Activated CD4-positive, alpha-beta T cell treated with anti-CD3 and anti-CD28 coated beads, Interleukin-2, amount 50 U/mL, for 4 hours (primary cell): ENCODE measurements at regions not wholly inside any gene's neighbourhood (a gene's known extent, or its start where the extent isn't known, plus 50 kb on each side); places are given as distances from the start of the nearest gene placed in this dataset.

ENCODE experiments used
- DNase-seq, 2 experiments: peaks; one replicate each; pipeline ENCODE4 v3.0.0-alpha.2; 2020

DNA sequence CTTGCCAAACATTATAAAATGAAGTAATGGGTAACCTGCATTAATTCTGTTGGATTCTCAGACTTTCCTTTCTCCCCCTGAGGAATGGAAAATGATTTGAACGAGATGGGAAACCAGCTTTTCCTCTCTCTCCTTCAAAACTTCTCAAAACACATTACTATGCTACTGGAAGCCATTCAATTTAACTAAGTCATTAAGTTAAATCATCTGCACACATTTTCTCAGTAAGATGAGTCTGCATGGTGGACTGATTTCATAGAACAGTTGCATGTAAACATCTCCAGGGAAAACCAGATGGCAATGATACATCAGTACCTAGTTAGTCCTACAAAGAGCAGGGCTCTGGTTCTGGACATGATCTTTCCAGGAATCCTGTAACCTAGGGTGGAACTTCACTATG, 59.9 kb downstream of the BMP4 start:
- DNase-seq, result no peak

GRCh38 chr14:53894456-53894855, 62.2 kb downstream of the BMP4 start:
- no peak for DNase-seq

DNA sequence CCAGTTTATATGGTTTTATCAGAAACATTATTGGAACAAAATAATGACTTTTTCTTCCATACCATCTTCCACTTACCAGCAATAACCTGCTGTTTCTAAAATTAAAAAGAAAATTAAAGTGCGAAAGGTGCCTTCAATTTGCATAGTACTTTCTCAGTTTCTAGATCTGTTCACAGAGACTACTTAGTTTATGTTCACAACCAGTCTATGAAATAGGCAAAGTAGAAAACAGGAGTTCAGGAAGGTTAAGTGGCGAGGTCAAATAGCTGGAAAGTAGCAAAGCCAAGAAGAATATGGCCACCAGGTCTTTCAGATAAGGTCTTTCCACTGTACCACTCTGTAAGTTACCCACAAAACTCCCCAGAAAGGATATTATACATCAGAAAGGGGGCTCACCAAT, 63.3 kb downstream of the BMP4 start:
- no peak for DNase-seq

- DNase-seq, result no peak
Observed at GRCh38 chr14:53890611-53891101, 66.0 kb downstream of the BMP4 start.

DNA sequence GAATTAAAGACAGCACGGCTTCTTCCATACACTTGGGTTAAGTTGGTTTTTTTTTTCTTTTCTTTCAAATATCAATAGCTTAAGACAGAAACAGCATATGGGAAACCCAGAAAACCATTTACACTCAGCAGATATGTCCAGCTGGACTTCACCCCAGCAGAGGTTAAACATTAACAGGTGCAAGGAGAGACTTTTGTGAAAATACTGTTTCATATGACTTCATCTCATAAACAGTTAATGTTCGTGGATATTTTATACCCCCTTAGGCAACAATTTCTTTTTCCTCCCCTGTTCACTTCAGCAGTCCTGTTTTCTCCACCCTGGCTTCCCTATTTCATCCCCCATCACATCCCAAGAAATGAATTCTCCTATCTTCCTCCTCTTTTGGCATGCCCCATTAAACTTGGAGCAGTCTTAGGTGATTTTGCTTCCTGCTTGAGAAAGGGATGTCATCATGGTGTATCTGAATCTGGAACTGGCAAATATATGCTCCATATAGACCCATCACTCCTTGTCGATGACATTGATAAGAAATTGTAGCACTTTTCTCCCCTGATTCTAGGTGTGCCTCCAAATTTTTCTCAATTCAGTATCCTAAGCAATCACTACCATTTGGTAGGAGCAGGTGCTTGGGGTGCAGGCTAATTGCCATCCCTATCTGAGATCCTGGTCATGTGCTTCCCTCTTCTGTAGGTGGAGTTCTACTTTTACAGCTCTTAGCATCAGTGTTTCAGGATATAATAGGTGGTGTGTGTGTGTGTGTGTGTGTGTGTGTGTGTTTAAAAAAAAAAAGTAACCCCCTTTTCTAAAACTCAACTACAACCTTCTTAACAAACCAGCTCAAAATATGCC, 67.9 kb downstream of the BMP4 start:
- no peak for DNase-seq

GRCh38 chr14:53885136-53885640, 71.4 kb downstream of the BMP4 start:
- DNase-seq, result no peak

DNA sequence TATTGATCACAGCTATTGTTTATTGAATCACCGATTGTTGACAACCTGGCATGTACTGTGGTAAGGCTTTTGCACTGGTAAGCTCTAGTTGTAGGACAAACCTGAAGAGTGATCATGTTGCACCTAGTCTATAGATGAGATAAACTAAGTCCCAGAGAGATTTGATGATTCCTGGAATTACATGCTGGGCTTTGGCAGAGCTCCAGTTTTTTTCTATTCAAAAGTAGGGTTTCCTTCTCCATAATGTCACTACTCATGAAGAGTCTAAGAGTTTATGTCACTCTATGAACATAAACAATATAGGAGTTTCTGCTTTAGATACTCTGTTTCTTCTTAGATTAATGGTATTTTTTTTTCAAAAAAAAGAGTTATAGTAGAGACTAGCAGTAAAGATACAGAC, 72.0 kb downstream of the BMP4 start:
- DNase-seq, result no peak

DNA sequence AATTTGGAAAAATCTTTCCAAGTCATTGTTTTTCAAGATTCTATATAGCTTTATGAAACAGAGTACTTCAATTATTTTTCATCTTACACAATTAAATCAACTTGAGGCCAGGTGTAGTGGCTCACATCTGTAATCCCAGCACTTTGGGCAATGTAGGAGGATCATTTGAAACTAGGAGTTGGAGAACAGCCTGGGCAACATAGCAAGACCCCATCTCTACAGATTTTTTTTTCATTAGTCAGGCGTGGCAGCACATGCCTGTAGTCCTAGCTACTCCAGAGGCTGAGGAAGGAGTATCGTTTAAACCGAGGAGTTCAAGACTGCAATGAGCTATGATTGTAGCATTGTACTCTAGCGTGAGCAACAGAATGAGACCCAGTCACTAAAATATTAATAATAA, 72.9 kb downstream of the BMP4 start:
- no peak for DNase-seq

DNA sequence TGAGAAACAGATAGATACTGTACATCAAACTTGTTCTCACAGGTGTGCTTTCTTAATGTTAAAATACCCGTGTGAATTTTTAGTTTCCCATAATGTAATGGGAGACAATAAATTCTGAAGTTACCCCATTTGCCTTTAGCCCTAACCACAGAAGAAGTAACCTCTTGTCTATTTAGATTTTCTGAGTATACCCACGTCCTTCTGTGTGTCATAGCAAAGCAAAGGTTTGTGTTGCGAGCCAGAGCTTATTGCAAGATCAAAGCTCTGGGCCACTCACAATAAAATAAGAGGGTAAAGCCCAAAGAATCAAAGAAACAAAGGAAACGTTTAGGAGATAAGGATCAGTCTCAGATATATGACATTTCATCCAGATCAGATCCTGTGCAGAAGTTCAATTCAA, 73.9 kb downstream of the BMP4 start:
- DNase-seq, result no peak

GRCh38 chr14:53881921-53882320, 74.7 kb downstream of the BMP4 start:
- DNase-seq, result no peak

DNA sequence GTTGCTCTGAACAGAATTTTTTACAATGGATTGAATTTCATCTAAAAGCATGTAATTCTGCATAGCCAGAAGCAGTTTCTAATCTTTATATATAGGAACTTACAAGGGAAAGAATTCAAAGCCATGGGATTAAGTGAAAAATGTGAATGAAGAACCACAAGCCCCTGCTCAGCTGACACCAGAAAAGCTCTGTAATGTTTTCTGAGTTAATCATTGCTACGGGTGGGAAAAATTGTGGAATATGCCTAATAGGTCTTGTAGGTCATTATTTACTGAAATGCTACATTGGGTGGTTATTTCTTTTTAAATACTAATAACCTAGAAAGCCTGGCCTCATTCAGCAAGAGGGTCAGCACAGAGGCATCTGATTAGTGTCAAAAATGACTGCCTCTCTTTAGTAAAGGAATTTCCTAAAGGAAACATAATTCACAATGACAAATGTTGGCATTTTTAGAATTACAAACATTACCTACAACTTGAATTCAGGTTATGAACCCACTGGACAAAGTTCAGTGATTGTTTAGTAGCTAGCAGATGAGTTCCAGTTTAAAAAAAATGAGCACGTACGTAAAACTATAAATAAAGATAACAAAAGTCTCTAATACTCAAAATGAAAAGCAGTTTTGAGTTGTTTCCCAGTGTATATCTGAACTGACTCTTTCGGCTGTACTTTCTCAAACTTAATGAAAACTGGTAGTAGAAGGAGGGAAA, 75.3 kb downstream of the BMP4 start:
- no peak for DNase-seq

- no peak for DNase-seq
Observed at GRCh38 chr14:53880761-53881160, 75.9 kb downstream of the BMP4 start.

DNA sequence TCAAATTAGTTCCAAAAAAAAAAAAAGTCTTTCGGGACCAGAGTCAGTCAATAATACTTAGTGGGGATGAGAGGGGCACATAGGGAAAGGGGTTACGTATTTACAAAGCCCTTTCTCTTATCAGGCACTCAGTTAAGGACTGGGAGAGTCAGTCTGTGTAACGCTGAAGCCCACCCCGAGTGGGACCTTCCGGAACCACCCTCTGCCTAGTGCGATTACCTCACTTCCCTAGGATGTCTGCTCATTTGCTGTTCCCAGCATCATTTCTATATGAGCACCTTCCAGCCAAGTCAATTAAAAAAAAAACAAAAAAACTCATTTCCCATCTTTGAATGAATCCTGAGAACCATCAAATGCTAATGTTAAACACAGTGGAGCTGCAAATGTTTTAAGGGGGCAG, 76.9 kb downstream of the BMP4 start:
- DNase-seq, result no peak

DNA sequence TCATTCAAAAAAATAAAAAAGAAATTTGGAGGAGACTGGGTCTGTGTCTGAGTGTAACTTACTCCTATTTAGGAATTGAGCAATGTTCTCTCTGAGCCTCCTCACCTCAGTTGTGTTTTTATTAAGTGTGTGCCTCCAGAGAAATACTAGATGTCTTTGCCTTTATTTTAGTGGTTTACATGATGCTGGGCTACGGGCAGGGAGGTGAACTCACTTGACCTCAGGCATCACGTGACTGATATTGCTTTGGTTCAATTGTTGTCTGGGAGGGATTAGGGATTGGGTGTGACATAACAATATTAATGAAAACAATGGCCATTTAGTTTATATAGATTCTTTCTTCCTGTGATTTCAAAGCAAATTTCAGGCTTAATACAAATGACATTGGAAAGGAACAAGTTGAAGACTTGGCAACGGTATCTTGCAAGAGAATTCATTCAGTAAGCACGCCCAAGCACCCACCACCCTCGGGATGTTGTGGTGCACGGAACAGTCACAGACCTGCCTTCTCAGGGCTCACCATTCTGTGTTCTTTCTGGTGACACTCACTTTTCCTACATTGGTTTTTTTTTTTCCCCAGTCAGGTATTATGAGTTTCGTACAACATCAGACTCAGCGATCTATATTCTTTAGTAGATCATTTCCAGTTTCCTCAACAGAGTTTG, 77.5 kb downstream of the BMP4 start:
- no peak for DNase-seq

GRCh38 chr14:53875324-53875897, 81.2 kb downstream of the BMP4 start:
- DNase-seq, result no peak

- DNase-seq, result no peak
Observed at GRCh38 chr14:53874704-53875103, 81.9 kb downstream of the BMP4 start.

GRCh38 chr14:53872681-53873089, 83.9 kb downstream of the BMP4 start:
- no peak for DNase-seq

DNA sequence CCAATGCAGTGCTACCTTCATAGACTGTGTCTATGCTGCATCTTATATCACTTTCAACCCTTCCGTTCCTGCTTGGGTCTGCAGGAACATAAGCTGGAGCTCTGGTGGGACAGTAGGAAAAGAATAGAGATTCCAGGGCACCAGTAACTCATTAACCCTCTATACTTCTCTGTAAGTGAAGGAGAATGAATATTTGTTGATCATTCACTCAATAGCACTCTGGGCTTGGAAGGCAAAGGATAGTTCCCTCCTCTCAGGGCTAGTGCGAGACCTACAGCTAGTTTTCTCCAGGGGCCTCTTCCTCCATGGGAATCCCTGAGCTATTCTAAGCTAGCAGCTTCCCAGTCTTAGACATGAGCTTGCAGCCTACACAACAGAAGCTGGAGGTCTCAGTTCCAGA, 84.7 kb downstream of the BMP4 start:
- no peak for DNase-seq

DNA sequence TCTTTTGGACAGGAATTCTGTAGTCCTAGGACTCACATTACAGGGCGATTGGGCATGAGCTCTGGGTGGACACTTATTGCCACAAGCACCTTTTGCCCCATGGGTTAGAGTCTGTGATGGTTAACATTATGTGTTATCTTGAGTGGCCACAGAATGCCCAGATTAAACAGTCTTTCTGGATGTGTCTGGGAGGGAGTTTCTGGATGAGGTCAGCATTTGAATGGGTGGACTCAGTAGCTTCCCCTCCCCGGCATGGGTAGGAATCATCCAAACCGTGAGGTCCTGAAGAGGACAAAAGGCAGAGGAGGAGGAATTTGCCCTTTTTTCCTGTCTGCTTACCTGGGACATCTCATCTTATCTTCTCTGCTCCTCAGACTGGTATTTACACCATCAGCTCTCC, 85.6 kb downstream of the BMP4 start:
- no peak for DNase-seq

DNA sequence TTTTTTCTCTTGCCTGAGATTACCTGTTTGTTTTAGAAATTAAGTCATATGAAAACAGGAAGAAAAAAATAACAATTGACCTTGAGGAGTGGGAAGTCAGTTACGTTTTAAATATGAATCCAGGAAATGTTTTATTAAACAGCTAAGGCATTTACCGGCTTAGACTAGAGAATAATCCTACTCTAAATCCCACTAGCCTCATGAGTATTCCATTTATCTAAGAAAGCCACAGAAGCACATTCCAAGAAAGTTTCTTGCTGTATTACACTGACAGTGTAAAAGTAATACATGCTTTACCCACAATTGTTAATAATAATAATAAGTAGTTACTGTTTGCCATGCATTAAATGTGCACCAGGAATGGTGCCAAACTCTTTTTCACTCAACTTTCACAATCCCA, 90.9 kb downstream of the BMP4 start:
- no peak for DNase-seq

DNA sequence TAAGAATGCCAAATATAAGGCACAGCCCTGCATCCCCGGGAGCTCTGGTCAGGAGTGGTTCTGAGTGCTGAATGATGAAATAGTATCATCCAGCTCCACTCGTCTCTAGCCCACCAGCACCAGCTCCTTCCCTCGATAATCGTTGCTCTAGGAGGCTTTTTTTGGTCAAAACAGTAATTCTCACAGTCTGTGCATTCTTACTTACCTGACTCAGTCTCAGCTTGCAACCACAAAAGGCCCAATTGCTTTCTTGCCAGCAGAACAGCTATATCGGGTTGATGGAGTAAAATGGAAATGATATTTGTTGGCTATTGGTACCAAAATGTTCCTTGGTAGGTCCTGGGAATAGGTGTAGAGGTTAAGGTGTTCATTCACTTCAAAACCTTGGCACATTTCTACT, 94.8 kb downstream of the BMP4 start:
- DNase-seq, result no peak

DNA sequence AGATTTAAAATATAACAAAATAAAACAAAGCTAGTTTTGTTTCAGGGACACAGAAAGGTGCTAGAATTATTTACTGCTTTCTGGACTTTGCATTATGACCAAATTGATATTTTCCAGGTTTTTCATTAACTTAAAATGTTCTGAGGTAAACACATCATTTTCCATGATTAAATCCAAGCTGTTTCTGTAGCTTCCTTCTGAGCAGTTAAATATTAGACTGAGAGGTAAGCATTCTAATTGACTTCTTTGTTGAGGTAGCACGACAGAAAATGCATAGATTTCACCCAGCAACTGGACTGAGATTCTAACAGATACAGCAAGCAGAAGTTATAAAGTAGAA, 98.3 kb downstream of the BMP4 start:
- DNase-seq, result no peak

DNA sequence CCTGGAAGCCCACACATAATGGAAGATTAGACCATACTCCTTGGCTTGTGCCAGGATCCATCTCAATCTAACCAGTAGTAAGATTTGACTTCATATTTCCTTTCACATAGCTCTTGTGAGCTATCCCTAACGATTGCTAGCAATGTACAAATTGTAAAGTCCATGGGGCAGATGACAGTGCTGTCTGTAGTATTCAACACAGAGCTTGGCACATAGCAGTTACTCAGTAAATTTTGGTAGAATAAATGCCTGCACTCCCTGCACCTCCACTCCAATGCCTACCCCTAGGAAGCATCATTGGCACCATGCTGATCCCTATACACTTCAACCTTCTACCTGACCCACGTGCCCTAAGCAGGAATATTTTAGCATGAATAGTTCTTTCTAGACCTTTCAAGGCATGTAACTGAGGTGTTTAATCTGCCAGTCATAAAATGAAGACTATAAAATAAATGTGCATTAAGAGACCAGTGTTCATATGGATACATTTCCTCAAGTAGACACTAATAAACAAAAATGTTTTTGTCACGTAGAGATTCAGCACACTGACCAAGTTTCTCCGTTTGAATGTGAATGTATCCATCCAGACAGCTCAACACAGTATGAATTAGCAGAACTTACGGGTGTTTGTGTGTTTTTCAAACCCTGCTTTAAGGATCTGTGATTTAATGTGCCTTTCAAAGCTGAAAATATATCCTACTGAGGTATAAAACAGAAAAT, 98.8 kb downstream of the BMP4 start:
- no peak for DNase-seq
